HepG2 (cell line): ENCODE measurements at regions not wholly inside any gene's neighbourhood (a gene's known extent, or its start where the extent isn't known, plus 50 kb on each side); places are given as distances from the start of the nearest gene placed in this dataset.

Source experiments
- HOXD1 ChIP-seq: sonication (generic); formaldehyde crosslinking; IDR thresholded peaks from 2 replicates; pipeline ENCODE4 v1.5.0; 2020; ENCODE audit warnings: missing genetic modification reagents
- ZNF891 ChIP-seq: sonication (generic); formaldehyde crosslinking; IDR thresholded peaks from 2 replicates; pipeline ENCODE4 v1.5.0; 2020; ENCODE audit warnings: mild to moderate bottlenecking, missing genetic modification reagents
- TF ChIP-seq, protein P1 (sequence below): sonication (generic); formaldehyde crosslinking; conservative IDR thresholded peaks from 2 replicates; pipeline ENCODE4 v1.4.0; 2020; ENCODE audit warnings: mild to moderate bottlenecking, missing genetic modification reagents, moderate library complexity
- TF ChIP-seq, protein P2 (sequence below): sonication (generic); formaldehyde crosslinking; IDR thresholded peaks from 2 replicates; pipeline ENCODE4 v1.5.1; 2020; ENCODE audit warnings: missing genetic modification reagents, mild to moderate bottlenecking, borderline replicate concordance
- TF ChIP-seq, protein P3 (sequence below): sonication (generic); formaldehyde crosslinking; IDR thresholded peaks from 2 replicates; pipeline ENCODE4 v1.4.0; 2020; ENCODE audit warnings: missing genetic modification reagents
- TF ChIP-seq, protein P4 (sequence below): sonication (generic); formaldehyde crosslinking; IDR thresholded peaks from 2 replicates; pipeline ENCODE4 v1.5.0; 2020; ENCODE audit warnings: mild to moderate bottlenecking, missing genetic modification reagents, moderate library complexity

DNA sequence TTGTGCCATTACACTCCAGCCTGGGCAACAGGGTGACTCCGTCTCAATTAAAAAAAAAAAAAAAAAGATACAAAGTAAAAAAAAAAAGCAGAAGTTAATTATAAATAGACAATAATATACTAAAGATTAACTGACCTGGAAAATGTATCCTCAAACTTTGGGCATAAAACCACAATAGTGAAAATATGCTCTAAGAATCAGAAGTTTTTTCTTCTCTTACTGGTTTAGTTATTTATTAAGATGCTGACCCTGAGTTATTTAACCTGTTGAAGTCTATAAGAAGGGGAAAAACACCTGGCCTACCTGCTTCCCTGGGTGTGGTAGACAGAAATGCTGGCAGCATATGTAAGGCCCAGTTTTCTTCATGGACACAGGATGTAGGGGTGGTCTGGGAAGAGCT is 133.7 kb upstream of the MLIP start (continued):
- TF ChIP-seq, protein P1, sequence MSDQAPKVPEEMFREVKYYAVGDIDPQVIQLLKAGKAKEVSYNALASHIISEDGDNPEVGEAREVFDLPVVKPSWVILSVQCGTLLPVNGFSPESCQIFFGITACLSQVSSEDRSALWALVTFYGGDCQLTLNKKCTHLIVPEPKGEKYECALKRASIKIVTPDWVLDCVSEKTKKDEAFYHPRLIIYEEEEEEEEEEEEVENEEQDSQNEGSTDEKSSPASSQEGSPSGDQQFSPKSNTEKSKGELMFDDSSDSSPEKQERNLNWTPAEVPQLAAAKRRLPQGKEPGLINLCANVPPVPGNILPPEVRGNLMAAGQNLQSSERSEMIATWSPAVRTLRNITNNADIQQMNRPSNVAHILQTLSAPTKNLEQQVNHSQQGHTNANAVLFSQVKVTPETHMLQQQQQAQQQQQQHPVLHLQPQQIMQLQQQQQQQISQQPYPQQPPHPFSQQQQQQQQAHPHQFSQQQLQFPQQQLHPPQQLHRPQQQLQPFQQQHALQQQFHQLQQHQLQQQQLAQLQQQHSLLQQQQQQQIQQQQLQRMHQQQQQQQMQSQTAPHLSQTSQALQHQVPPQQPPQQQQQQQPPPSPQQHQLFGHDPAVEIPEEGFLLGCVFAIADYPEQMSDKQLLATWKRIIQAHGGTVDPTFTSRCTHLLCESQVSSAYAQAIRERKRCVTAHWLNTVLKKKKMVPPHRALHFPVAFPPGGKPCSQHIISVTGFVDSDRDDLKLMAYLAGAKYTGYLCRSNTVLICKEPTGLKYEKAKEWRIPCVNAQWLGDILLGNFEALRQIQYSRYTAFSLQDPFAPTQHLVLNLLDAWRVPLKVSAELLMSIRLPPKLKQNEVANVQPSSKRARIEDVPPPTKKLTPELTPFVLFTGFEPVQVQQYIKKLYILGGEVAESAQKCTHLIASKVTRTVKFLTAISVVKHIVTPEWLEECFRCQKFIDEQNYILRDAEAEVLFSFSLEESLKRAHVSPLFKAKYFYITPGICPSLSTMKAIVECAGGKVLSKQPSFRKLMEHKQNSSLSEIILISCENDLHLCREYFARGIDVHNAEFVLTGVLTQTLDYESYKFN (CRISPR knock-in tag) = no peak
- TF ChIP-seq, protein P2, sequence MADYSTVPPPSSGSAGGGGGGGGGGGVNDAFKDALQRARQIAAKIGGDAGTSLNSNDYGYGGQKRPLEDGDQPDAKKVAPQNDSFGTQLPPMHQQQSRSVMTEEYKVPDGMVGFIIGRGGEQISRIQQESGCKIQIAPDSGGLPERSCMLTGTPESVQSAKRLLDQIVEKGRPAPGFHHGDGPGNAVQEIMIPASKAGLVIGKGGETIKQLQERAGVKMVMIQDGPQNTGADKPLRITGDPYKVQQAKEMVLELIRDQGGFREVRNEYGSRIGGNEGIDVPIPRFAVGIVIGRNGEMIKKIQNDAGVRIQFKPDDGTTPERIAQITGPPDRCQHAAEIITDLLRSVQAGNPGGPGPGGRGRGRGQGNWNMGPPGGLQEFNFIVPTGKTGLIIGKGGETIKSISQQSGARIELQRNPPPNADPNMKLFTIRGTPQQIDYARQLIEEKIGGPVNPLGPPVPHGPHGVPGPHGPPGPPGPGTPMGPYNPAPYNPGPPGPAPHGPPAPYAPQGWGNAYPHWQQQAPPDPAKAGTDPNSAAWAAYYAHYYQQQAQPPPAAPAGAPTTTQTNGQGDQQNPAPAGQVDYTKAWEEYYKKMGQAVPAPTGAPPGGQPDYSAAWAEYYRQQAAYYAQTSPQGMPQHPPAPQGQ = no peak
- TF ChIP-seq, protein P3, sequence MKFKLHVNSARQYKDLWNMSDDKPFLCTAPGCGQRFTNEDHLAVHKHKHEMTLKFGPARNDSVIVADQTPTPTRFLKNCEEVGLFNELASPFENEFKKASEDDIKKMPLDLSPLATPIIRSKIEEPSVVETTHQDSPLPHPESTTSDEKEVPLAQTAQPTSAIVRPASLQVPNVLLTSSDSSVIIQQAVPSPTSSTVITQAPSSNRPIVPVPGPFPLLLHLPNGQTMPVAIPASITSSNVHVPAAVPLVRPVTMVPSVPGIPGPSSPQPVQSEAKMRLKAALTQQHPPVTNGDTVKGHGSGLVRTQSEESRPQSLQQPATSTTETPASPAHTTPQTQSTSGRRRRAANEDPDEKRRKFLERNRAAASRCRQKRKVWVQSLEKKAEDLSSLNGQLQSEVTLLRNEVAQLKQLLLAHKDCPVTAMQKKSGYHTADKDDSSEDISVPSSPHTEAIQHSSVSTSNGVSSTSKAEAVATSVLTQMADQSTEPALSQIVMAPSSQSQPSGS (CRISPR knock-in tag) = no peak
- TF ChIP-seq, protein P4, sequence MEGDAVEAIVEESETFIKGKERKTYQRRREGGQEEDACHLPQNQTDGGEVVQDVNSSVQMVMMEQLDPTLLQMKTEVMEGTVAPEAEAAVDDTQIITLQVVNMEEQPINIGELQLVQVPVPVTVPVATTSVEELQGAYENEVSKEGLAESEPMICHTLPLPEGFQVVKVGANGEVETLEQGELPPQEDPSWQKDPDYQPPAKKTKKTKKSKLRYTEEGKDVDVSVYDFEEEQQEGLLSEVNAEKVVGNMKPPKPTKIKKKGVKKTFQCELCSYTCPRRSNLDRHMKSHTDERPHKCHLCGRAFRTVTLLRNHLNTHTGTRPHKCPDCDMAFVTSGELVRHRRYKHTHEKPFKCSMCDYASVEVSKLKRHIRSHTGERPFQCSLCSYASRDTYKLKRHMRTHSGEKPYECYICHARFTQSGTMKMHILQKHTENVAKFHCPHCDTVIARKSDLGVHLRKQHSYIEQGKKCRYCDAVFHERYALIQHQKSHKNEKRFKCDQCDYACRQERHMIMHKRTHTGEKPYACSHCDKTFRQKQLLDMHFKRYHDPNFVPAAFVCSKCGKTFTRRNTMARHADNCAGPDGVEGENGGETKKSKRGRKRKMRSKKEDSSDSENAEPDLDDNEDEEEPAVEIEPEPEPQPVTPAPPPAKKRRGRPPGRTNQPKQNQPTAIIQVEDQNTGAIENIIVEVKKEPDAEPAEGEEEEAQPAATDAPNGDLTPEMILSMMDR (CRISPR knock-in tag) = no peak
- TF ChIP-seq ZNF891 (CRISPR knock-in tag) (no peak), HOXD1 (CRISPR knock-in tag) (no peak)
